Ecto neural progenitor cell (in vitro differentiated cells): ENCODE measurements at regions not wholly inside any gene's neighbourhood (a gene's known extent, or its start where the extent isn't known, plus 50 kb on each side); places are given as distances from the start of the nearest gene placed in this dataset.
A peak's percentile ranks its signal among the peaks of the same experiment; 100 is the strongest.
"Not testable (repeated sequence)": the region's sequence is repeated elsewhere in the genome, so short reads cannot be mapped to it uniquely, and the experiment has no call there.

Experiments used
- DNase-seq: peaks from one replicate; pipeline ENCODE4 v3.0.0-alpha.2; 2018; ENCODE audit warnings: low spot score

DNA sequence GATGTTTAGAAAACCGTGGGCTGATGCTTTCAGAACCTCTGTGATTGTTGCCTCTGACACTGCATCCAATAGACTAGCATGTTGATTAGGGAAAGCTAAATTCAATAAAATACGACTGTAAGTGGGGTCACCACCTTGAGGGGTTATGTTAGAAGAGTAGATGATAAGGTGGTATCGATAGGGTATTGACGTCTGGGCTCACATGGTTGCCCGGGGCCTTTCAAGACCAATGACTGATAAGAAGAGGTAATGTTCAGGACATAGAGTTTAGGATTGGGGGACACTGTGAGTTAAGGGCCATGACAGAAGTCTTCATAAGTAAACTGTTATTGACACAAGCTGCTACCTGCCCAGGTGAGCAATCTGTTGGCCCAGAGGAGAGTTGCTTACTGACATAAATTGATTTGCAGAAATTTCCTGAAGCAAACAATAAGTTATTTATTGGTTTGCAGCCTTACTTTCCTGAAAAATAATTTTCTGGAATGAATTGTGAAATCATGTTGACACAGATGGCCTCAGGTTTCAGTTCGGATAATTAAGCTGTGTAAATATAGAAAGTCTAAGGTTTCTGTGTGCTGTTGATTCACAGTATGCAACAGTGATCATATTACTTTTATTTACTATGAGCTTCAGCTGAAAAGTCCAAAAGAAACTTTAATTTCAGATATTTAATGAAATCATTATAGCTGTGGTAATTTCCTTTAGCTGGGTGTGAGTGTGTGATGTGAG is 289.9 kb upstream of the PRSS16 start:
- DNase-seq = peak; percentile 37

DNA sequence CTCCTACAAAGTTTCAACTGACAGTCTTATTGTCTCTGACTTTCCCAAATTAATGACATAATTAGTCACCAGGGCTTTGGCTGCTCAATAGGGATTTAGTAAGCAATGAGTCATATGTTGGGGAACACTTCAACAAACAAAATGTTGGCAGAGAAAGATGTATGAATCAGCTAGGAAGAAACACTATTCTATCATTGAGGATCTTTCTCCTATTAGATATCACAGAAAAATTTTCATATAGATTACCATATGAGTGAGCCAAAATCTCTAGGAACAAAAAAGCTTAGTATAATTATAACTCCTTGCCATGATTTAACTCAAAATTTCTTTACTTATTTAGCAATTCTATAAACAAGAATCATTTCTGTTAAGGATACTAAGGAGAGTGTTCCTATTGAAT is 286.3 kb upstream of the PRSS16 start:
- DNase-seq = not testable (repeated sequence)

DNA sequence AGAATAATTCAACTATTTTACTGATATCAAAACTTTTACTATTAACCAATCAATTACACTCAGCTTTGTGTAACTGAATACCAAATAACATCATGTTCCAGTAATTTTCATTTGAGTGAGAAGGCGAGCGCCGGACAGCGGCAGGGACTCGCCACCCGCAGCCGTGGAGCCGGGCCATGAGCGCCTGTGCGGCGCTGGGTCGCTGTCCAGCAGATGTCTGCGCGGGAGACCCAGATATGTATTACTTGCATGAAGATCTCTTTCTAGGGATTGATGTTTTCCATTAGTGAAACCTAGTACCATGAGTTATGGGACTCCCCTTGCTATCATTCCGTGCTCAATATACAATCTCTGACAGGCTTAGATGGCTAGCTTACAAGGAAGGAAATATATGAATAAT is 245.1 kb upstream of the PRSS16 start:
- DNase-seq = no peak

DNA sequence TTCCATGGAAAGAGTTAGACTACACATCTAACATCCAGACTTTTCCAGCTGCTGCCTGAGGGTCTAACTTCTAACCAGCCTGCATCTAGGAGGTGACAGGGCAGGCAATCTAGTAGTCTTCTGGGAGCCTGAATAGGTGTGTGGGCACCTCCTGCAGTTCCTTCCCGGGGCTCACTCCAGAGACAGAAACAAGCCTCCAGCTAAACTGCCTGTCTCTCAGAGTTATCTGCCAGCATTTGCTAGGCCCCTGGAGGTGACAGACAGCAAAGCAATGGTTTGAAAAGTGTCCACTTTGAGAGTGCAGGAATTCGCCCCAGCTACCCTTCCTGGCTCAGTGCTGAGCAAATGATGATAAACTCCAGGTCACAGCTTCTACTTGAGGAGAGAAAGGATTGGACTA is 240.5 kb upstream of the PRSS16 start:
- DNase-seq = no peak

DNA sequence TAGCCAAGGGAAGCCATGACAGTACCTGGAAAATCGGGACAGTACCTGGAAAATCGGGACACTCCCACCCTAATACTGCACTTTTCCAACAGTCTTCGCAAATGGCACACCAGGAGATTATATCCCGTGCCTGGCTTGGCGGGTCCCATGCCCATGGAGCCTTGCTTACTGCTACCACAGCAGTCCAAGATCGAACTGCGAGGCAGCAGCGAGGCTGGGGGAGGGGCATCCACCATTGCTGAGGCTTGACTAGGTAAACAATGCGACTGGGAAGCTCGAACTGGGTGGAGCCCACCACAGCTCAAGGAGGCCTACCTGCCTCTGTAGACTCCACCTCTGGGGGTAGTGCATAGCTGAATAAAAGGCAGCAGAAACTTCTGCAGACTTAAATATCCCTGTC is 238.9 kb upstream of the PRSS16 start:
- DNase-seq = not testable (repeated sequence)

DNA sequence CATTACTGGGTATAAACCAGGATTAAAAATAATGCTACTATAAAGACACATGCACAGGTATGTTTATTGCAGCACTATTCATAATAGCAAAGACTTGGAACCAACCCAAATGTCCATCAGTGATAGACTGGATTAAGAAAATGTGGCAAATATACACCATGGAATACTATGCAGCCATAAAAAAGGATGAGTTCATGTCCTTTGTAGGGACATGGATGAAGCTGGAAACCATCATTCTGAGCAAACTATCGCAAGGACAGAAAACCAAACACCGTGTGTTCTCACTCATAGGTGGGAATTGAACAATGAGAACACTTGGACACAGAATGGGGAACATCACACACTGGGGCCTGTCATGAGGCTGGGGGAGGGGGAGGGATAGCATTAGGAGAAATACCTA is 233.4 kb upstream of the PRSS16 start:
- not testable (repeated sequence) for DNase-seq

DNA sequence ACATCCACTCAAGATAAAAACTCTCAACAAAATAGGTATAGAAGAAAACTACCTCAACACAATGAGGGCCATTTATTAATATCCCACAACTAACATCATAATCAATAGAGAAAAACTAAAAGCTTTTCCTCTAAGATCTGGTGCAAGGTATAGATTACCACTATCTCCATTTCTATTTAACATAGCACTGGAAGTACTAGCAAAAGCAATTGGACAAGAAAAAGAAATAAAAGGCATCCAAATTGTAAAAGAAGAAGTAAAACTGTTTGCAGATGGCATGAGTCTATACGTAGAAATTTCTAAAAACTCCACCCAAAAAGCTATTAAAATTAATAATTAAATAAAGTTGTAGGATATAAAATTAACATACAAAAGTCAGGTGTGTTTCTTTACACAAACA is 230.8 kb upstream of the PRSS16 start:
- DNase-seq = no peak

DNA sequence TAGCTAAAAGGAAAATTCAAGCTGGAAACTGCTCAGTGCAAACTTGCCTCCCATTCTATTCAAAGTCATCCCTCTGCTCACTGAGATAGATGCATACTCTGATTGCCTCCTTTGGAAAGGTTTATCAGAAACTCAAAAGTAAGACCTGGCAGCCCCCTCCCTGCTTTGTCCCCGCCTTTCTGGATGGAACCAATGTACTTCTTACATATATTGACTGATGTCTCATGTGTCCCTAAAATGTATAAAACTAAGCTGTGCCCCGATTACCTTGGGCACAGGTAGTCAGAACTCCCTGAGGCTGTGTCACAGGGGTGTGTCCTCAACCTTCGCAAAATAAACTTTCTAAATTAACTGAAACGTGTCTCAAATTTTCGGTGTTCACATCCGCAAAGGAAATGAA is 229.1 kb upstream of the PRSS16 start:
- DNase-seq = not testable (repeated sequence)

DNA sequence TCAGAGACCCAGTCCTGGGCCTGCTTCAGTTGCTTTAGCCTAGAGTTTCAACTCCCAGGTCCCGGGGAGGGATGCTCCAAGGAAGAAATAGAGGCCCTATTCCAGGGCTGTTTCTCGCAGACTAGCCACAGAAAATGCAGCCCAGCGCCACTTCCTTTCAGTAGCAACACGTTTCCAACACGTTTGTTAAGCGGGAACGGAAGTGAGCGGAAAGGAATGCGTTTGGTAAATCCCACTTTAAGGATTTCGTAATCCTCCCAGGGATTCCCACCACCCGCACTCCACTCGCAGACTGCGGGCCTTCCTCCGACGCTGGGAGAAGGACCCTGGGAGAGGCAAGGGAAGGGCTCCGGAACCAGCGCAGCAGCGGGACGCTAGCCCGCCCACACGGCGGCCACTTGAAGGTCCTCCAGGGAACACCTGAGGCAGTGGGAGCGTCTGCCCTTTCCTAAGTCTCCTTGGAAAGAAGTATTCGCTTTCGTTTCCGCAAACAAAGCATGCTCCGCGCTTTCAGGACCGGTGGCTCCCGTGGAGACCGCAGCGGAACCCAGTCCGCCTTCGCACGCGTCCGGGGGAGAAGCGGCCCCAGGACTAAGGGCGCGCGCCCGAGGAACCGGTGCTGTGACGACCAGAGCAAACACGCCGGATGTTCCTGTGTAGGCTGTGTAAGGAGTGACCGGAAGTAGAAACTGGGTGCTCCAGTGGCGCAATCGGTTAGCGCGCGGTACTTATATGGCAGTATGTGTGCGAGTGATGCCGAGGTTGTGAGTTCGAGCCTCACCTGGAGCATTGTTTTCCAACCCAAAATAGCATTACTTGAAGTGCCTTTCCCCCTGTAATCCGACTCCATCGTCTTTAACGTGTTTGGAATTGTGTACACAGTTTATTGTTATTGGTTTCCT is 227.6 kb upstream of the PRSS16 start:
- DNase-seq = peak; percentile 91

DNA sequence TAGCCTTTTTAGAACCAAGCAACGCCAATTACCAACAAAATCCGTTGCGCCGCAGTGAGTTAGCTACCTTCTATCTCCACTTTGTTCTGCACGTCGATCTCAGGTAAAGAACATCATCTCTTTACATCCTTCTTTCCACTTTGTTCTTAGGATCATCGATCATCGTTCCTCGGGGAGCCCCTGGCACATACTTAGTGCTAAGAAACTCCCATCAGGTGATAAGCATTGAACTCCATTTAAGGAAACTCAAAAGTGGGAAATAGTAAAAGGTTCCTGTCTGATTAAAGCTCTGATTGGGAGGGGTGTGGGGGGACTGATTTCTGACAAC is 227.0 kb upstream of the PRSS16 start:
- DNase-seq = no peak

DNA sequence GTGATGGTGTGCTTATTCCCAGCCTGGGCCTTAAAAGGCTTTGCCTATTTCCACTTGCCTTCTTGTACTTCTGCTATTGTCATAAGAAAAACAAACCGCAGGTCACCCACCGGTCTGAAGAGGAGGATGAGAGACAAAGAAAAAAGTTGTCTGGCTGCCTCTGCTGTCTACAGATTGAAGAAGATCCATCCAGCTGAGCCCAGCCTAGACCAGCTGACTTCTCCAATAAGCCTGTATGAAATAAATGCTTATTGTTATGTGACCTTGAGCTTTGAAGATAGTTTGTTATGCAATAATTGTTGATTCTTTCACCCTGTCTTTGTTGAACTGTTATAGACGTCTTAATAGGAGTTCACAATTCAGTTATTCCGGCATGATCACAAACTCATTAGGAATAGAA is 223.8 kb upstream of the PRSS16 start:
- DNase-seq = no peak

DNA sequence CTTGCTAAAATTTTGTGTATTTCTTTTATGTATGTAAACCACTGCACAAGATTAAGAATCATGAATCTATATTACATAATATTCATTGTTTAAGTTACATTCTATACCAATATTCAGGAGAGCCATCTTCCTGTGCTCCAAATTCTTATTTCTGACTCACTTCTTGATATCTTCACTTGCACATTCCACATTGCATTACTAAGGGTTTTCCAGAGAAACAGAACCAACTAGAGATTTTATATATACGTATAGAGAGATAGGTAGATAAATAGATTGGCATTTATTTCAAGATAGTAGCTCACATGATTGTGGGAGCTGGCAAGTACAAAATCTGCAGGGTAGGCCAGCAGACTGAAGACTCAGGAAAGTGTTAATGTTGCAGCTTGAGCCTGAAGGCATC is 222.2 kb upstream of the PRSS16 start:
- DNase-seq = no peak

DNA sequence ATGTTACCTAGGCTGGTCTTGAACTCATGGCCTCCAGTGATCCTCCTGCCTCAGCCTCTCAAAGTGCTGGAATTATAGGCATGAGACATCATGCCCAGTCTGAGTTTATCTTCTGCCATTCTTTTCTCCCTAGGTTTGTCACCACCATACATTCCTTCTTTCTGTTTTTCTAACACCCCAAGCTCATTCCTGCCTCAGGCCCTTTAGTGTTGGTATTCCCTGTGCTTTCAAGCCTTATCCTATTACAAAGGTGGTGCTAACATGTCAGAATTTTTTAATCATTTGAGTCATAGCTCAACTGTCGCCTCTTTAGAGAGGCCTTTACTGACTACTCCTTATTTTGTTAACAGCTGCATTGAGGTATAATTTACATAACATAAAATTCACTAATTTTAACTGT is 221.1 kb upstream of the PRSS16 start:
- DNase-seq = no peak

DNA sequence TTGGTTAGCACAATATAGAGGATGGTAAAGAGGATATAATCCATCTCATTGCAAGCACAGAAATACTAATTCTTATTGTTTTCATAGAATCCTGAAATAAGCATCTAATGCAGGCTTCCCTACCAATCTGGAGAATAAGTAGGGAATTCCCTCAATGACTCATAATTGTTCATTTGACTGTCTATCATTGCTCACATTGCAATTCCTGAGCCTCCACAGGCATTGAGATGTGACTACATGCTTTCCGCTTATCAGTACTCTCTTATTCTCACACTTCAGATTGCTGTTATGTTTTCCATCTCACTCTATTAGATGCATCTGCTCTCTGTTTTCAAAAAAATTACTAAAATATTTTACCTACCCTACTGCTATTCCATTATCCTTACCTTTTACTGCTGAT is 216.2 kb upstream of the PRSS16 start:
- DNase-seq = no peak

DNA sequence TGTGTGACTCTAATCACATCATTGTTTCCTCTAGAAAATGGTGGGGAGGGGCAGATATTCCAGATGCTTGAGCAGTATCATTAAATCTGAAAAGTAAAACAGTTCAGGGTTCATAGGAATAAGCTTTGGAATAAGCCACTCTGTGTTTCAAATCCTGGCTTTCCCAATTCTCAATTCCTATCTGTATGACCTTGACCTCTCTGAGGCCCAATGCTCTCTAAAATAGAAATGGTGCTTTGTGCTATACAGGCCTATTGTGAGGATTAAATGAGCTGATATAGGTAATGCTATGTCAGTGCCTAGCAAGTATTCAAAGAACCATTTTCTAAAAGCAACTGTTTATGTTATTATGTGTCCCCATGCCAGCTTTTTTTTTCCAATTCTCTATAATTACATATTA is 209.0 kb upstream of the PRSS16 start:
- no peak for DNase-seq

DNA sequence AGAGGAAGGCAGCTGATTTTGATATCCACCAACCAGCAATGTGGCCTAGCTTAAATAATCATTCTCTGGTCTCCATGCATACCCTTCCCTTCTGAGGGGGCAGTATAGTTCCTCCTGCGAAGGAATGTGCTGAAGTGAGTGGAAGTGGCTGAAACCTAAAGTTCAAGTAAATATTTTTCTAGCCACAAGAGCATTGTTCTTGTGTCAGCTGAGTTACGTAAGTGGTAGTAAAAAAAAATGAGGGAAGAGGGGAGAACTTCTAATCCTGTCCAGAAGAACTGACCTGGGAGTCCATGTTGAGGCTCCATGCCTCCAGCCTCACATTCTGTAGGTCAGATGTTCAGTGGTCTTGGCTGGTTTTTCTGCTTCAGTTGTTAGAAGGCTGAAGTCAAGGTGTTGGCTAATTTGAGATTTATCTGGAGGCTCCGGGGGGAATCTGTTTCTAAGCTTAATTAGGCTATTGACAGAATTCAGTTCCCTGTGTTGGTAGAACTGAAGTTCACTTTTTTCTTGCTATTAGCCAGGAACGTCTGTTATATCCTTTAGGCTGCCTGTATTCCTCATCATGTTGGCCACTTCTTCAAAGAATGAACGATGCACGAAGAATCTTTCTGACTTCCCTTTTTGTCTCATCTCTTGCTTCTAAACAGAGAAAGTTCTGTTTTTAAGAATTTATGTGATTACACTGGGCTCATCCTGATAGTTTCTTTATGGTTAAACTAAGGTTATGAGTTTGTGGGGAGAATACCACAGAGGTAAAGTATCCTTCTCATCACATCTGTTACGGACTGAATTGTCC is 207.1 kb upstream of the PRSS16 start:
- no peak for DNase-seq

DNA sequence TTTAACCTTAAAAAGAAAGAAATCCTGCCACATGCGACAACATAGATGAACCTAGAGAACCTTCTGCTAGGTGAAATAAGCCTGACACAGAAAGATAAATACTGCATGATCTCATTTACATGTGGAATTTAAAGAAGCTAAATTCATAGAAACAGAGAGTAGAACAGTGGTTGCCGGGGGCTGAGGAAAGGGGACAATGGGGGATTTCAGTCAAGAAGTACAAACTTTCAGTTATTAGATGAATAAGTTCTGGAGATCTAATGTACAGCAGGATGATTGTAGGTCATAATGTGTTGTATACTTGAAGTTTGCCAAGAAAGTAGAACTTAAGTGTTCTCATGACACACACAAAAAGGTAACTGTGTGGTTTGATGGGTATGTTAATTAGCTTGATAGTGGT is 204.3 kb upstream of the PRSS16 start:
- no peak for DNase-seq

DNA sequence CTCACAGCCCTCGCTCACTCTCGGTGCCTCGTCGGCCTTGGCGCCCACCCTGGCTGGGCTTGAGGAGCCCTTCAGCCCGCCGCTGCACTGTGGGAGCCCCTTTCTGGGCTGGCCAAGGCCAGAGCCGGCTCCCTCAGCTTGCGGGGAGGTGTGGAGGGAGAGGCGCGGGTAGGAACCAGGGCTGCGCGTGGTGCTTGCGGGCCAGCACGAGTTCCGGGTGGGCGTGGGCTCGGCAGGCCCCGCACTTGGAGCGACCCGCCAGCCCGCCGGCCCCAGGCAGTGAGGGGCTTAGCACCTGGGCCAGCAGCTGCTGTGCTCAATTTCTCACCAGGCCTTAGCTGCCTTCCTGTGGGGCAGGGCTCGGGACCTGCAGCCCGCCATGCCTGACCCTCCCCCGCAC is 202.4 kb upstream of the PRSS16 start:
- DNase-seq = not testable (repeated sequence)

DNA sequence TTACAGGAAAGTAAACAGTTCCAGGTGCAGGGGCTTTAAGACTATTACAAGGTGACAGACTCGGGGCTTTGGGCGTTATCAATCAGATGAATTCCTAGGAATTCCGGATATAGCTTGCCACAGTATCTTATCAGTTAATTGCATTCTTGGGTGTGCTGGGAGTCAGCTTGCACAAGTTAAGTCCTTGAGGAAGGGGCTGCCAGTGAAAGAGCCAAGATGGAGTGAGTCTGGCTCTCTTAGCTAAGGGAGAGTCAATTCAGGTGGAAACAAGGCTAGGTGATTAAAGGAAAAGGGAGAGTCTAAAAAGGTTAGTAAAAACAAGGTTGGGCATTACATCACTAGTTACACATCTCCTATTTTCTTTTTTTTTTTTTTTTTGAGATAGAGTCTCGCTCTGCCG is 199.8 kb upstream of the PRSS16 start:
- DNase-seq = not testable (repeated sequence)

DNA sequence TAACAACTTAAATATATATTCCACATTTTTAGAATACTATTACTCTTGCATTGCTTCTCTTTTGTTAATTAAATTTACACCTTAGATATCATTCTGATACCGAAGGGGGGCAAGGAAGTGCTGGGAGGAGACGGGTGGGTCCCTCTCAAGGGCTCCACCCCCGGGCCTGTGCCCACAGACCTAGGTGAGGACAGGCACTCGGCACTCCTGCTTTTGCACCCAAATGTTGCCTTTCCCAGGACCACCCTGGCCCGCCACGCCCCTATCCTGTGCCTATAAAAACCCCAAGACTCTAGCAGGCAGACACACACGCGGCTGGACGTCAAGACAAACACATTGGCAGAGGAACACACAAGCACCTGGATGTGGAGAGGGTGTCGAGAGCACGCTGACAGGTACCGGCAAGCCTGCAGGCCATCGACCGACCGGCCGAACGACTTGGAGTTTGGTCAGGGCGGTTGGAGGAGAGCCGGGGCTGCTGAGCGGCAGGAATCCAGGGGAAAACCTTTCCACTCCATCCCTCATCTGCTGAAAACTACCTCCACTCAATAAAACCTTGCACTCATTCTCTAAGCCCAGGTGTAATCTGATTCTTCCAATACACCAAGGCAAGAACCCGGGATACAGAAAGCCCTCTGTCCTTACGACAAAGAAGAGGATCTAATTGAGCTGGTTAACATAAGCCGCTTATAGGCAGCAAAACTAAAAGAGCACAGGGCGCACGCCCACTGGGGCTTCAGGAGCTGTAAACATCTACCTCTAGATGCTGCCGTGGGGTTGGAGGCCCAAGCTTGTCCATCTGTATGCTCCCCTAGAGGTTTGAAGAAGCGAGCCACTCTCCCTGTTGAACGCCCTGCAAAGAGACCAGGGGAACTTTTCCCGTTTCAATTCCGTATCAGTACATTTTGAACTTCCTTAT is 197.4 kb upstream of the PRSS16 start:
- DNase-seq = peak; percentile 58

DNA sequence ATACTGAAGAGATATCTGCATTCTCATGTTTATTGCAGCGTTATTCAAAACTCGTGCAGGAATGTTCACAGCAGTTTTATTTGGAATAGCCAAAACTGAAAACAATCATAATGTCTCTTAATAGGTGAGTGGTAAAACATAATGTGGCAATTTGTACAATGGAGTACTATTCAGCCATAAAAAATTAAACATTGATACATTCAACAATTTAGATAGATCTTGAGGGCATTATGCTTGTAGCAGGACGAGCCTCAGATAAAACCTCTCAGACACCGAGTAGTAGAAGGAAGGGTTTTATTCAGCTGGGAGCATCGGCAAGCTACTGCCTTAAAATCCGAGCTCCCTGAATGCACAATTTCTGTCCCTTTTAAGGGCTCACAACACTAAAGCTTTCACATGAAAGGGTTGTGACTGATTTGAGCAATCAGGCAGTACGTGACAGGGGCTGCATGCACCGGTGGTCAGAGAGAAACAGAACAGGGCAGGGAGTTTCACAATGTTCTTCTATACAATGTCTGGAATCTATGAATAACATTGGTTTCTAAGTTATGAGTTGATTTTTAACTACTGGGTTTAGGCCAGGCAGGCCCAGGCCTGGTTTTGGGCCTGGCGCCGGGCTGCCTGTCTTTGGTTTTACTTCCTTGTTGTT is 195.3 kb upstream of the PRSS16 start:
- not testable (repeated sequence) for DNase-seq
